Suppressor macrophage (primary cell): ENCODE measurements at regions not wholly inside any gene's neighbourhood (a gene's known extent, or its start where the extent isn't known, plus 50 kb on each side); places are given as distances from the start of the nearest gene placed in this dataset.
"Not testable (repeated sequence)": the region's sequence is repeated elsewhere in the genome, so short reads cannot be mapped to it uniquely, and the experiment has no call there.

ENCODE experiments used
- DNase-seq, 4 experiments: peaks; one replicate each; pipeline ENCODE4 v3.0.0-alpha.2; 2020 to 2022

DNA sequence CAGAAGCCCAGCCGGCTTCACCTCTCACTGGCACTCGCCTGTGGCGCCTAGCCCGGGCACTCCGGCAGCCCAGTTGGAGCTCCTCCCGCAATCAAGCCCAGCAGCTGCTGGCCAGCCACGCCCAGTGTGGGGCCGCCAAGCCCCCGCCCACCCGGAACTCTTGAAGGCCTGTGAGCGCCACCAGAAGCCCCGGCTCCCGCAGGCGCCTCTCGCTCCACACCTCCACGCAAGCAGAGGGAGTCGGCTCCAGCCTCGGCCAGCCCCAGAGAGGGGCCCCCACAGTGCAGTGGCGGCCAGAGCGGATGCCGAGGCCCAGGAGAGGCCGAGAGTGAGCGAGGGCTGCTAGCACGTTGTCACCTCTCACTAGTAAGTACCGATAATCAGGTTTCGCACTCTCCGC, 240.7 kb downstream of the TFEC start:
- DNase-seq, result no peak

GRCh38 chr7:115789473-115789872, 241.1 kb downstream of the TFEC start:
- DNase-seq, result not testable (repeated sequence)

DNA sequence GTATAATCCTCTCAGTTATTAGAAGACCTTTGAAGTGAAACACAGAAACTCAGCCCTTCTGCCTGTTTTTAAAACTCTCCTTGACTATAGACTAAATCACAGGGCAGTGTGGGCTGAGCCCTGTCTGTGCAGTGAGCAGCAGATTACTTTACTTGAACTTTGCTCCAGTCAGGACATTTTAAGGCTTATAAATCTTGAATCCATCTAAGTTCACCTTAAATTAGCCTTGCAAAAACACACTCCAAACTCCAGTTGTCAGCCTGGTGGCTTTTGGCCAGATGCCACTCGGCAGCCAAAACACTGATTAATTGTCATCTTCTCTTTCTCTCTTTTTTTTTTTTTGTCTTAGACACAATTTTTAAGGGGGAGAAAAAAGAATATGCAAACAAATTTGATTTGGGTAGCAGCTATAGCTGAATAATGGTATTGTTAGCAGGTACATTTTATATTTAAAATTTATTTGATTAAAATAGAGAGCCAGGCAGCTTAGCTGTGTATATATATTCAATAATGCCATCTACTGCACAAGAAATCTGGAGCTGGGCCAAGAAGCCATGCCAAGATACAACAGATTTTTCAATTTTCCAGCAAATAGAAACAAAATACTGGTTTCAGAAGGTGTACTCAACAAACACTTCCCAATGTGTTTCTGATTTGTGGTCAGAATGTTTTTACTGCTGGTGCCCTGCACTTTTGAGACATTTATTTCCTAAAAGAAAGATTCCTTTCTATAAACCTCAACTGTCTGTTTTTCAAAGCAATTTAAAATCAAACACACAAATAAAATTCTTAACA, 247.7 kb downstream of the TFEC start:
- DNase-seq, result no peak

DNA sequence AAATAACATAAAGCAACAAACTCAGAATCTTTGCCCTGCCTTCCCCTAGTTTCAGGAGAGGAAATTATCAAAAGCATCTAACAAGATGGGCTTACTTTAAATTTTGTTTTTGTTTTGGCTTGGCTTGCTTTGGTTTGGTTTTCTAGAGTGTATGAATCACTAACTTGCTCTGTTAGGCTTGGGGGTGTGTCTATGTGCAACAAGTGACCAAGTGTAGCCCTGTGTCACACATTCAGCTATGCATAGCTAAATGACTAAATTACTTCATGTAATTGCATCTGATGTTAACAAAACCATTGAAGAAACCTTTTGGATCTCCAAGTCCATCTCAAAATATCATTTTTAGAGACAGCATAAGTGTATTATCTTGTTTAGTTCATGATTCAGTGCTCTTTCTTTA, 251.0 kb downstream of the TFEC start:
- DNase-seq, result no peak

- DNase-seq, result no peak
These were observed 254.6 kb downstream of the TFEC start for GRCh38 chr7:115775981-115776380.

DNA sequence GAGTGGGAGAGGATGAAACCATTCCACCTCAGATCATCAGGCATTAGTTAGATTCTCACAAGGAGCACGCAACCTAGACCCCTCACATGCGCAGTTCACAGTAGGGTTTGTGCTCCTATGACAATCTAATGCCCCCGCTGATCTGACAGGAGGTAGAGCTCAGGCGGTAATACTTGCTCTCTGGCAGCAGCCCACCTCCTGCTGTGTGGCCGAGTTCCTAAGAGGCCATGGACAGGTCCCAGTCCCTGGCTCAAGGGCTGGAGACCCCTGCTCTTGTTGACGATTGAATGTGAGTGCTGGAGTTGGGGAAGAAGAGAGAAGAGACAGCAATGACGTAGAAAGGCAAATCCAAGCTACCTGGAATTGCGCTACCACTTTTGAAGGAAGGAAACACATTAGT, 267.2 kb downstream of the TFEC start:
- no peak for DNase-seq

DNA sequence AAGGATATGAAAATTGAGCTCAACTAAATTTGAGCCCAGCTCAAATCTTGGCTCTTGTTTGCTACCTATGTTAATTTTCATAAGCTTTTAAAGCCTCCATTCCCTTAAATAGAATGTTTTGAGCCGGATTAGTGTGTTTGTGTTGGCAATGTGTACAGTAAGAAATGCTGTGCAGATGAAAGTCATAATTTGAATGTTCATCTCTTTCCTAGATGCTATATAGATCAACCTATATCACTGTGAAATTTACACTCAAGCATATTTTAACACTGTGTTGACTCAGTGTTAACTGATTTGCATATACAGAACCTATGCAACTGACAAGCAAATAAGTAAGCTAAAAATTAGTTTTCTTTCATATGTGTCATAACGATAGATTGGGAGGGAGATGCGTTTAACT, 272.5 kb downstream of the TFEC start:
- DNase-seq, result no peak

GRCh38 chr7:115754226-115754625, 276.3 kb downstream of the TFEC start:
- no peak for DNase-seq

GRCh38 chr7:115749924-115750323, 280.6 kb downstream of the TFEC start:
- DNase-seq, result no peak

- no peak for DNase-seq
These were observed 282.3 kb downstream of the TFEC start for GRCh38 chr7:115748123-115748738.

DNA sequence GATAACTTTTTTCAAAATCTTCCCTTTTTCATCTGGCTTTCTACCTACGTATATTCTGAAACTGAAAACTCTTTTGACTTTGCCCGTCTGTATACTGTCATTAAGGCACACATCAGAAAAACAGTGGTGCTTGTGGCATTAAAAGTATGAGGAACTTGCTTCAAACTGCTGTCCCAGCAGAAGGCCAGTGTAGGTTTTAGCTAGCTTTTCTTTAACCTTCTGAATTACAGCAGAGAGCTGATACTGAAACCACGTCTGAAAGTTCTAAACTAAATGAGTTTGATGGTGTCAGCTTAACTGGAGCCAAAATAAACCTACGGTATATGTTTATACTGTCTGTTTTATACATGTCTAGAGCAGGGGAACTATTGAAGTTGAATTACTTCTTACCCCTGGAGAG, 283.4 kb downstream of the TFEC start:
- peak in 1 of 4 experiments; percentile 2 for DNase-seq

DNA sequence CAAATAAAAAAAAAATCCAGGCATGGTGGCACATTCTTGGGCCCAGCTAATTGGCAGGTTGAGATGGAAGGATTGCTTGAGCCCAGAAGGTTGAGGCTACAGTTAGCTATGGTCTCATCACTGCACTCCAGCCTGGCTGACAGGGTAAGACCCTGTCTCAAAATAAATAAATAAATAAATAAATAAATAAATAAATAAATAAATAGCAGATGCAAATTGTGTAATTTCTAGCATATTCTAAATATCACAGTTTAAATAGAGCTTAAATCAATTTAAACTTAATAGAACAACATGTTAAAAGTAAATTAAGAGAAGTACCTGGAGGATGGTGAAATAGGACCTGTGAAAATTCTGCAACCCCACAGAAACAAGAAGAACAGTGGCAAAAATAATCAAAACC, 290.5 kb downstream of the TFEC start:
- no peak for DNase-seq

DNA sequence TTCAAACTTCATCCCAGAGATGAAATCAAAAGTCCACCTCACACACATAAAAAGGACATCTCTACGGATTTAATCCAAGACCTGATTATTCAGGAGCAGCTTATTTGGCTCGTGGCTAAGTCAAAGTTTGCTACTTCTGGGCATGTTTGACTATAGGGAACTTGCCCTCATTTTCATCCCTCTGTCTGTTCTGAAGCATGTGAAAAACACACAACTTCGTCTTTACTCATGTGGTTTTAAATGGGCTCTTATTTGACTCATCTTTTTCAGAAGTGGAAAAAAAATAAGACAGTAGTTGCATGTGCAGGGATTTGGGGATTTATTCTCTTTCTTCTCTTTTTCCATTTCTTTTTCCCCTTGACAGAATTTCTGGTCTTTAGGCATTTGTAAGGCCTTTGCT, 295.9 kb downstream of the TFEC start:
- DNase-seq, result no peak

DNA sequence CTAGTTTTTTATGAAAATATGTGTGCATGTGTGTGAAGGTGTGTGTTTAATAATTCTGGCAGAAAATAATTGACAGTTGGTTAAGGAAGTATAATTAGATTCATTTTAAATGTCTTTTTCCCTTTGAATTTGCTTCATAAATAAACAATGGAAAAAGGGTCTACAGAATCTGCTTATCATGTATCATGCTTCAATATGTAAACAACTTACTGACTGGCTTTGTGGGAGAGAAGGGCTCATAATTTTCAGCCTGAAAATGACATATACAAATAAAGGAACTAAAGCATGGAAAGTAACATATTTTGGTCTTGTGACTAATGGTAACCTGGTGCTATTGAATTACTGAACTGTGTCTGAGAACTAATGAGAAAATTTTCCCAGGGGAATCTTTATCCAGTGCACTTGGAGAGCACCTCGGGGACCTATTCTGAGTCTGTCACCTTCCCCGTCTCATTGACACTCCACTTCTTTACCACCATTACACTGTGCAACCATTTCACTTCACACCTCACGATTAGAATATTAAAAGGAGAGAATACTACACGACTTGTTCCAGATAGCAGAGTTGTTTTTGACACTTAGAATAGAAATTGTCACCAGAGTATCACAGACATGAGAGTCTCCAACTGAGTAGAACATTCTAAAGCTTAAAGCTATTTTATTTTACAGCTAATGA, 298.6 kb downstream of the TFEC start:
- DNase-seq, result no peak

- DNase-seq, result no peak
These were observed 302.0 kb downstream of the TFEC start for GRCh38 chr7:115728518-115728917.

- no peak for DNase-seq
These were observed 306.0 kb downstream of the TFEC start for GRCh38 chr7:115724400-115725056.

- DNase-seq, result no peak
These were observed 308.1 kb downstream of the TFEC start for GRCh38 chr7:115722302-115722977.

- no peak for DNase-seq
These were observed 309.0 kb downstream of the TFEC start for GRCh38 chr7:115721293-115722217.

GRCh38 chr7:115719963-115720362, 310.6 kb downstream of the TFEC start:
- no peak for DNase-seq

DNA sequence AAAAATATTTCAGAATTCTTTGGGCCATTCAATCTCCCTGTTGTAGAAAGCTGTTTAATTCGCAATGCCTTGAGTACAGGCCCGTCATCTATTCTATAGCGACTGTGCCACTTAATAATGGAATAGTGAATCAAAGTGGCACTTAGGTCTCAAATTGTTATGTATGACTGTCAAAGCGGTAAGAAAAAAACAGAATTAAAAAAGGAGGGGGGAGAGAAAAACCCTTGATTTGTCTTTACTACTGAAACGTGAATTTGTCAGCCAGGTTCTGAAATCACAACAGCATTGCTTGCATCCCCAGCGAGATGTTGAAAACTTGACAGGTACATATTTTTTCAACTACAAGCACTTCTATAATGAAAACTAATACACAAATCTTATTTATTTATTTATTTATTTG, 320.9 kb downstream of the TFEC start:
- no peak for DNase-seq

DNA sequence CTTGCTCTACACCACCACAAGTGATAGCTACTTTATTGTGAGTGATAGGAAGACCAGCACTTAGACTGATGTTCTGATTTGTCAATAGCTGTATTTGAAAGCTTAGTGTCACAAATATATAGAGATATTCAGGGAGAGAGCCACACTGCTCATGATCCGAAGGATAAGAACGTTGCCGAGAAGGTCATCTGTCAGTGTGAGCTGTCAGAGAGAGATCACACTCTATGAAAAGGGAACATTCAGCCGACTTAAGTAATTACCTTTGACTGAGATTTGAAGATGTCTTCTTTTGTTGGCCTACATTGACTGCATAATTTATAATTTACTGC, 322.6 kb downstream of the TFEC start:
- DNase-seq, result no peak
